ENCODE measurements at regions not wholly inside any gene's neighbourhood (a gene's known extent, or its start where the extent isn't known, plus 50 kb on each side); places are given as distances from the start of the nearest gene placed in this dataset.

- TF ChIP-seq ARNTL (CRISPR knock-in tag; IDR thresholded peaks at IDR 0.05; ENCODE audit: borderline replicate concordance, low read depth) (no peak), ZFP3 (CRISPR knock-in tag; IDR thresholded peaks at IDR 0.05) (no peak), POU6F1 (CRISPR knock-in tag; IDR thresholded peaks at IDR 0.05; ENCODE audit: borderline replicate concordance, low read depth) (no peak), BACH2 (CRISPR knock-in tag; IDR thresholded peaks at IDR 0.05; ENCODE audit: borderline replicate concordance) (no peak), ISL1 (CRISPR knock-in tag; IDR thresholded peaks at IDR 0.05) (no peak), CREB5 (CRISPR knock-in tag; IDR thresholded peaks at IDR 0.05; ENCODE audit: low read depth) (no peak), TSHZ2 (CRISPR knock-in tag; IDR thresholded peaks at IDR 0.05) (no peak), GLIS3 (CRISPR knock-in tag; IDR thresholded peaks at IDR 0.05) (no peak), ESRRG (CRISPR knock-in tag; IDR thresholded peaks at IDR 0.05) (no peak)
- no peak for ATAC-seq
Observed at GRCh38 chr15:95726891-95727290, 603.6 kb upstream of the NR2F2 start.

- no peak for ATAC-seq
Observed at GRCh38 chr15:95733931-95734330, 596.6 kb upstream of the NR2F2 start.

More at GRCh38 chr15:95733931-95734330, 596.6 kb upstream of the NR2F2 start:
- no peak for TF ChIP-seq ISL1 (CRISPR knock-in tag; IDR thresholded peaks at IDR 0.05)
- no peak for TF ChIP-seq ARNTL (CRISPR knock-in tag; IDR thresholded peaks at IDR 0.05; ENCODE audit: borderline replicate concordance, low read depth)
- no peak for TF ChIP-seq ZFP30 (CRISPR knock-in tag; IDR thresholded peaks at IDR 0.05)
- TF ChIP-seq RARB (CRISPR knock-in tag; IDR thresholded peaks at IDR 0.05): no peak
- no peak for TF ChIP-seq ZC3H10 (CRISPR knock-in tag; IDR thresholded peaks at IDR 0.05)
- TF ChIP-seq CREB5 (CRISPR knock-in tag; IDR thresholded peaks at IDR 0.05; ENCODE audit: low read depth): no peak
- TF ChIP-seq CSDC2 (CRISPR knock-in tag; IDR thresholded peaks at IDR 0.05): no peak
- no peak for TF ChIP-seq BACH2 (CRISPR knock-in tag; IDR thresholded peaks at IDR 0.05; ENCODE audit: borderline replicate concordance)
- no peak for TF ChIP-seq CSRNP3 (CRISPR knock-in tag; IDR thresholded peaks at IDR 0.05)
- TF ChIP-seq ZNF8 (CRISPR knock-in tag; IDR thresholded peaks at IDR 0.05): no peak
- TF ChIP-seq ZNF70 (CRISPR knock-in tag; IDR thresholded peaks at IDR 0.05): no peak
- no peak for TF ChIP-seq ZFP3 (CRISPR knock-in tag; IDR thresholded peaks at IDR 0.05)
- TF ChIP-seq TOX (CRISPR knock-in tag; IDR thresholded peaks at IDR 0.05; ENCODE audit: borderline replicate concordance): no peak
- no peak for TF ChIP-seq PPARA (CRISPR knock-in tag; IDR thresholded peaks at IDR 0.05; ENCODE audit: borderline replicate concordance)
- TF ChIP-seq PATZ1 (CRISPR knock-in tag; IDR thresholded peaks at IDR 0.05; ENCODE audit: borderline replicate concordance): no peak
- TF ChIP-seq ESRRG (CRISPR knock-in tag; IDR thresholded peaks at IDR 0.05): no peak
- TF ChIP-seq SNAI2 (CRISPR knock-in tag; IDR thresholded peaks at IDR 0.05): no peak
- TF ChIP-seq ZNF565 (CRISPR knock-in tag; conservative IDR thresholded peaks at IDR 0.05; ENCODE audit: low read depth): no peak

Data from SK-N-SH treated with all-trans-retinoic acid at 6 μM for 48 hours (cell line).